ENCODE measurements at regions not wholly inside any gene's neighbourhood (a gene's known extent, or its start where the extent isn't known, plus 50 kb on each side); places are given as distances from the start of the nearest gene placed in this dataset.
"Not testable (repeated sequence)": the region's sequence is repeated elsewhere in the genome, so short reads cannot be mapped to it uniquely, and the experiment has no call there.

GRCh38 chr4:84379917-84380641 is 119.0 kb downstream of the NKX6-1 start:
- DNase-seq: no peak

GRCh38 chr4:84378983-84379382 is 120.1 kb downstream of the NKX6-1 start:
- no peak for DNase-seq

GRCh38 chr4:84378356-84378755 is 120.7 kb downstream of the NKX6-1 start:
- no peak for DNase-seq

GRCh38 chr4:84366907-84367306 is 132.2 kb downstream of the NKX6-1 start:
- no peak for DNase-seq

- no peak for DNase-seq
Observed at GRCh38 chr4:84366161-84366560, 132.9 kb downstream of the NKX6-1 start.

GRCh38 chr4:84362896-84363655 is 136.0 kb downstream of the NKX6-1 start:
- DNase-seq: no peak

GRCh38 chr4:84342161-84342560 is 156.9 kb downstream of the NKX6-1 start:
- no peak for DNase-seq

GRCh38 chr4:84341559-84341958 is 157.5 kb downstream of the NKX6-1 start:
- no peak for DNase-seq

- no peak for DNase-seq
Observed at GRCh38 chr4:84338367-84338766, 160.7 kb downstream of the NKX6-1 start.

GRCh38 chr4:84336964-84337705 is 162.0 kb downstream of the NKX6-1 start:
- DNase-seq: no peak

GRCh38 chr4:84327526-84327925 is 171.6 kb downstream of the NKX6-1 start:
- no peak for DNase-seq

- DNase-seq: no peak
Observed at GRCh38 chr4:84325625-84326024, 173.5 kb downstream of the NKX6-1 start.

- DNase-seq: no peak
Observed at GRCh38 chr4:84324303-84325245, 174.5 kb downstream of the NKX6-1 start.

- DNase-seq: peak; percentile 5
Observed at GRCh38 chr4:84319124-84319523, 180.0 kb downstream of the NKX6-1 start.

- no peak for DNase-seq
Observed at GRCh38 chr4:84317513-84317912, 181.6 kb downstream of the NKX6-1 start.

- no peak for DNase-seq
Observed at GRCh38 chr4:84312426-84313012, 186.6 kb downstream of the NKX6-1 start.

GRCh38 chr4:84309191-84309590 is 189.9 kb downstream of the NKX6-1 start:
- no peak for DNase-seq

GRCh38 chr4:84298719-84299254 is 200.3 kb downstream of the NKX6-1 start:
- not testable (repeated sequence) for DNase-seq

- DNase-seq: no peak
Observed at GRCh38 chr4:84298023-84298718, 200.9 kb downstream of the NKX6-1 start.

GRCh38 chr4:84291969-84292368 is 207.1 kb downstream of the NKX6-1 start:
- no peak for DNase-seq

- DNase-seq: no peak
Observed at GRCh38 chr4:84286048-84286447, 213.0 kb downstream of the NKX6-1 start.

Data from skin of body (tissue), 1 donor.